ENCODE measurements at regions not wholly inside any gene's neighbourhood (a gene's known extent, or its start where the extent isn't known, plus 50 kb on each side); places are given as distances from the start of the nearest gene placed in this dataset.
A peak's percentile ranks its signal among the peaks of the same experiment; 100 is the strongest.

DNA sequence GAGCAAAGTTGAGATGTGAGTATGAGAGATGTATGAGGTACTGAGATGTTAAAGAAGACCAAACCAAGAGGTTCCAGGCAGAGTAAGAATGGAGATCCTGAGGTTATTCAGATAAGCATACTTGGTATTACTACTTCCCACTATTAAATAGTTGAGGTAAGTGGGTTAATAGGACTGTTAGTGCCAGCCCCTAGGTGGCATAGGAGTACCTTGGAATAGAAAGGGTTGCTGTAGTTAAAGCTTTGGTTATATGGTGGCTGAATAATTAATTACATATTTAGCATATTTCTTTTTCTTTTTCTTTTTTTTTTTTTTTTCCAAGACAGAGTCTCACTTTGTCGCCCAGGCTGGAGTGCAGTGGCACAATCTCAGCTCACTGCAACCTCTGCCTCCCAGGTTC lies 397.9 kb upstream of the TMPRSS15 start:
- TF ChIP-seq CTCF (IDR thresholded peaks at IDR 0.05; ENCODE audit: low read depth, low read length, missing control alignments) = peak; percentile 18
- peak; percentile 12 for DNase-seq
- in situ Hi-C loops (cut with HindIII; ENCODE audit: low pct_ligation_motif_present, low sequenced_read_pairs) = no loop called here
- Histone ChIP-seq H3K4me3 (ENCODE audit: low read depth, low read length) (no peak overlapping the region), H3K27ac (no peak overlapping the region), H3K27me3 (replicated peaks) (no peaks in the 10 kb centered on the region), H3K36me3 (replicated peaks) (no peaks in the 10 kb centered on the region)

- in situ Hi-C loops (cut with HindIII; ENCODE audit: low pct_ligation_motif_present, low sequenced_read_pairs) = no loop called here
- H3K36me3 ChIP-seq (replicated peaks) = no peaks in the 10 kb centered on the region
- H3K27ac ChIP-seq = no peak overlapping the region
- DNase-seq = no peak
- H3K27me3 ChIP-seq (replicated peaks) = no peaks in the 10 kb centered on the region
- no peak for TF ChIP-seq CTCF (IDR thresholded peaks at IDR 0.05; ENCODE audit: low read depth, low read length, missing control alignments)
- no peak overlapping the region for H3K4me3 ChIP-seq (ENCODE audit: low read depth, low read length)
These were observed 400.0 kb upstream of the TMPRSS15 start for GRCh38 chr21:18803624-18804023.

- in situ Hi-C loops (cut with HindIII; ENCODE audit: low pct_ligation_motif_present, low sequenced_read_pairs) = no loop called here
- no peak for DNase-seq
- Histone ChIP-seq H3K27ac (no peak overlapping the region), H3K27me3 (replicated peaks) (no peaks in the 10 kb centered on the region), H3K36me3 (replicated peaks) (no peaks in the 10 kb centered on the region), H3K4me3 (ENCODE audit: low read depth, low read length) (no peak overlapping the region)
- no peak for TF ChIP-seq CTCF (IDR thresholded peaks at IDR 0.05; ENCODE audit: low read depth, low read length, missing control alignments)
These were observed 406.6 kb upstream of the TMPRSS15 start for GRCh38 chr21:18810136-18810535.

- Histone ChIP-seq H3K27me3 (replicated peaks) (no peaks in the 10 kb centered on the region), H3K36me3 (replicated peaks) (no peaks in the 10 kb centered on the region), H3K4me3 (ENCODE audit: low read depth, low read length) (no peak overlapping the region), H3K27ac (no peak overlapping the region)
- in situ Hi-C loops (cut with HindIII; ENCODE audit: low pct_ligation_motif_present, low sequenced_read_pairs) = no loop called here
- no peak for DNase-seq
- no peak for TF ChIP-seq CTCF (IDR thresholded peaks at IDR 0.05; ENCODE audit: low read depth, low read length, missing control alignments)
These were observed 408.7 kb upstream of the TMPRSS15 start for GRCh38 chr21:18812308-18812707.

GRCh38 chr21:18819507-18819906 lies 415.9 kb upstream of the TMPRSS15 start:
- DNase-seq = no peak
- no peak for TF ChIP-seq CTCF (IDR thresholded peaks at IDR 0.05; ENCODE audit: low read depth, low read length, missing control alignments)

GRCh38 chr21:18826562-18826961 lies 423.0 kb upstream of the TMPRSS15 start:
- H3K4me3 ChIP-seq (ENCODE audit: low read depth, low read length) = no peak overlapping the region
- no peak for DNase-seq
- H3K27ac ChIP-seq = no peak overlapping the region
- in situ Hi-C loops (cut with HindIII; ENCODE audit: low pct_ligation_motif_present, low sequenced_read_pairs) = no loop called here
- H3K36me3 ChIP-seq (replicated peaks) = no peaks in the 10 kb centered on the region
- no peak for TF ChIP-seq CTCF (IDR thresholded peaks at IDR 0.05; ENCODE audit: low read depth, low read length, missing control alignments)
- H3K27me3 ChIP-seq (replicated peaks) = no peaks in the 10 kb centered on the region

More at GRCh38 chr21:18819507-18819906, 415.9 kb upstream of the TMPRSS15 start:
- Histone ChIP-seq H3K36me3 (replicated peaks) (no peaks in the 10 kb centered on the region), H3K27me3 (replicated peaks) (no peaks in the 10 kb centered on the region), H3K27ac (no peak overlapping the region), H3K4me3 (ENCODE audit: low read depth, low read length) (no peak overlapping the region)
- in situ Hi-C loops (cut with HindIII; ENCODE audit: low pct_ligation_motif_present, low sequenced_read_pairs) = no loop called here
